ENCODE measurements at regions not wholly inside any gene's neighbourhood (a gene's known extent, or its start where the extent isn't known, plus 50 kb on each side); places are given as distances from the start of the nearest gene placed in this dataset.

DNA sequence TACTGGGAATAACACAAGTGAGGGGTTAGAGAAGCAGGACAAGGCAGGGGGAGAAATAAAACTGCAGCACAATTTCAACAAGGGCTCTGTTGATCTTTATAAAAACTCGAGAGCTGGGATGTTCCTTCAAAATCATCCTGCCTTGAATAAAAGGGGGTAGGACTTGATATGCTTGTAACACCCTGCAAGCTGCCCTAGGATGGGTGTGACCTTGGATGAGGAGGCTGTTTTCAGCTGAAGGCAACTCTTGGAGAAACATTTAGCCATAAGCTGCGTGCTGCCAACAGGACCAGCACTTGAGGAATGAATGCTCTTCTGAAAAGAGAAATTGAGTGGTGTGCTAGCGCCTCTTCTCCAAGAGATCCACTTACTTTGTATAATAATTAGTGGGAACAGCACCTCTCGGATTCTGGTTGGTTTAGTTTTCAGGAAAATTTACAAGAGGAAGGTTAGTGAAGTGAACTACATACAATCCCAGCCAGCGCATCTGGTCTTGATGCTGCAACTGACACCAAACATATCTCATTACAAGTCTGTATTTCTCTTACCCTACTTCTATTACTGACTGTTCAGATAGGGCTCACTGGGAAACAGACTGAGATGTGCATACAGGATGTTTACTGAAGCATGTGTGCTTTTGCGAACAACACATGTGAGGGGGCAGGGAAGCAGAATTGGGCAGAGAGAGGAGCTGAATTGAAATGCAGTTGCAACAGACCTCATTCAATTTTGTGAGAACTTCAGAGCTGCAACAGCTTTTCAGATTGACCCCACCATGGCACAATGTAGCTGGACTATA is 643.0 kb upstream of the GOLIM4 start:
- TF ChIP-seq, protein P1, sequence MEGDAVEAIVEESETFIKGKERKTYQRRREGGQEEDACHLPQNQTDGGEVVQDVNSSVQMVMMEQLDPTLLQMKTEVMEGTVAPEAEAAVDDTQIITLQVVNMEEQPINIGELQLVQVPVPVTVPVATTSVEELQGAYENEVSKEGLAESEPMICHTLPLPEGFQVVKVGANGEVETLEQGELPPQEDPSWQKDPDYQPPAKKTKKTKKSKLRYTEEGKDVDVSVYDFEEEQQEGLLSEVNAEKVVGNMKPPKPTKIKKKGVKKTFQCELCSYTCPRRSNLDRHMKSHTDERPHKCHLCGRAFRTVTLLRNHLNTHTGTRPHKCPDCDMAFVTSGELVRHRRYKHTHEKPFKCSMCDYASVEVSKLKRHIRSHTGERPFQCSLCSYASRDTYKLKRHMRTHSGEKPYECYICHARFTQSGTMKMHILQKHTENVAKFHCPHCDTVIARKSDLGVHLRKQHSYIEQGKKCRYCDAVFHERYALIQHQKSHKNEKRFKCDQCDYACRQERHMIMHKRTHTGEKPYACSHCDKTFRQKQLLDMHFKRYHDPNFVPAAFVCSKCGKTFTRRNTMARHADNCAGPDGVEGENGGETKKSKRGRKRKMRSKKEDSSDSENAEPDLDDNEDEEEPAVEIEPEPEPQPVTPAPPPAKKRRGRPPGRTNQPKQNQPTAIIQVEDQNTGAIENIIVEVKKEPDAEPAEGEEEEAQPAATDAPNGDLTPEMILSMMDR (IDR thresholded peaks at IDR 0.05; ENCODE audit: poor library complexity) = no peak
- TF ChIP-seq EZH2phosphoT487 (IDR thresholded peaks at IDR 0.05; ENCODE audit: low read depth, severe bottlenecking, unreplicated experiment) = no peak
